ENCODE measurements at regions not wholly inside any gene's neighbourhood (a gene's known extent, or its start where the extent isn't known, plus 50 kb on each side); places are given as distances from the start of the nearest gene placed in this dataset.

GRCh38 chr1:60992165-60992564 is 90.2 kb upstream of the NFIA start:
- H3F3A ChIP-seq (ENCODE audit: insufficient read depth, low read length, poor library complexity, severe bottlenecking) = no peaks in the 10 kb centered on the region
- H3K9me2 ChIP-seq (ENCODE audit: insufficient read depth, low read length) = no peaks in the 10 kb centered on the region
- no peaks in the 10 kb centered on the region for H3K79me2 ChIP-seq (replicated peaks; ENCODE audit: insufficient read depth, low read length)
- TF ChIP-seq RAD21 (conservative IDR thresholded peaks at IDR 0.05) = no peak
- no peak for TF ChIP-seq EP300 (conservative IDR thresholded peaks at IDR 0.05; ENCODE audit: poor library complexity, severe bottlenecking)
- TF ChIP-seq SMC3 (conservative IDR thresholded peaks at IDR 0.05; ENCODE audit: poor library complexity) = no peak
- no peak overlapping the region for H3K27ac ChIP-seq (ENCODE audit: low read length)
- H3K9me3 ChIP-seq (ENCODE audit: low read length) = no peaks in the 10 kb centered on the region
- no peaks in the 10 kb centered on the region for H4K20me1 ChIP-seq (ENCODE audit: insufficient read depth)
- H3K27me3 ChIP-seq (ENCODE audit: insufficient read depth, low read depth, low read length) = no peaks in the 10 kb centered on the region
- no peak overlapping the region for H2AFZ ChIP-seq (ENCODE audit: low read depth, low read length)
- no peak overlapping the region for H3K9ac ChIP-seq (ENCODE audit: low read length)
- no peak overlapping the region for H3K4me2 ChIP-seq (ENCODE audit: low read length)
- no peak overlapping the region for H3K4me3 ChIP-seq (ENCODE audit: low read length)
- no peaks in the 10 kb centered on the region for H3K36me3 ChIP-seq (ENCODE audit: insufficient read depth, low read length)

- H3K9me3 ChIP-seq (ENCODE audit: low read length) = no peaks in the 10 kb centered on the region
- no peak overlapping the region for H3K4me2 ChIP-seq (ENCODE audit: low read length)
- no peaks in the 10 kb centered on the region for H3K27me3 ChIP-seq (ENCODE audit: insufficient read depth, low read depth, low read length)
- no peak overlapping the region for H3K4me3 ChIP-seq (ENCODE audit: low read length)
- H2AFZ ChIP-seq (ENCODE audit: low read depth, low read length) = no peak overlapping the region
- no peak for TF ChIP-seq MXI1 (conservative IDR thresholded peaks at IDR 0.05; ENCODE audit: poor library complexity, severe bottlenecking)
- no peak for TF ChIP-seq SMC3 (conservative IDR thresholded peaks at IDR 0.05; ENCODE audit: poor library complexity)
- TF ChIP-seq EP300 (conservative IDR thresholded peaks at IDR 0.05; ENCODE audit: poor library complexity, severe bottlenecking) = no peak
- TF ChIP-seq POLR2AphosphoS5 (IDR thresholded peaks at IDR 0.05) = no peak
- no peak for TF ChIP-seq RAD21 (conservative IDR thresholded peaks at IDR 0.05)
- no peak for TF ChIP-seq REST (IDR thresholded peaks at IDR 0.05; ENCODE audit: borderline replicate concordance)
- TF ChIP-seq CTCF (IDR thresholded peaks at IDR 0.05; ENCODE audit: poor library complexity, severe bottlenecking) = no peak
- TF ChIP-seq EZH2 (IDR thresholded peaks at IDR 0.05; ENCODE audit: borderline replicate concordance, insufficient read depth, low read length, poor library complexity, severe bottlenecking) = no peak
- no peak for TF ChIP-seq TAF1 (IDR thresholded peaks at IDR 0.05; ENCODE audit: low read depth)
- no peak overlapping the region for H3K9ac ChIP-seq (ENCODE audit: low read length)
- H3K27ac ChIP-seq (ENCODE audit: low read length) = no peak overlapping the region
- no peaks in the 10 kb centered on the region for H3F3A ChIP-seq (ENCODE audit: insufficient read depth, low read length, poor library complexity, severe bottlenecking)
- H3K79me2 ChIP-seq (replicated peaks; ENCODE audit: insufficient read depth, low read length) = no peaks in the 10 kb centered on the region
- H3K36me3 ChIP-seq (ENCODE audit: insufficient read depth, low read length) = no peaks in the 10 kb centered on the region
- no peaks in the 10 kb centered on the region for H4K20me1 ChIP-seq (ENCODE audit: insufficient read depth)
- H3K9me2 ChIP-seq (ENCODE audit: insufficient read depth, low read length) = no peaks in the 10 kb centered on the region
Measured at GRCh38 chr1:60990714-60991090, 91.7 kb upstream of the NFIA start.
